SK-MEL-5 (cell line): ENCODE measurements at regions not wholly inside any gene's neighbourhood (a gene's known extent, or its start where the extent isn't known, plus 50 kb on each side); places are given as distances from the start of the nearest gene placed in this dataset.

Source experiments
- DNase-seq: peaks from one replicate; pipeline ENCODE4 v3.0.0-alpha.2; 2016; ENCODE audit warnings: low read depth, low spot score
- in situ Hi-C: cut with HindIII; loops from 2 replicates; pipeline ENCODE4 v1.10.0; 2016; ENCODE audit warnings: low sequenced_read_pairs, high pct_unique_total_duplicates, low pct_unique_long_range_greater_than_20kb

- in situ Hi-C loops: no loop called here
- DNase-seq: no peak
Observed at GRCh38 chr2:153761936-153762335, 109.8 kb upstream of the GALNT13 start.

GRCh38 chr2:153766415-153766814, 105.3 kb upstream of the GALNT13 start:
- no peak for DNase-seq
- in situ Hi-C loops: no loop called here

GRCh38 chr2:153770359-153770991, 101.2 kb upstream of the GALNT13 start:
- DNase-seq: peak; percentile 33
- in situ Hi-C loops: no loop called here

- in situ Hi-C loops: no loop called here
- no peak for DNase-seq
Observed at GRCh38 chr2:153780241-153780640, 91.5 kb upstream of the GALNT13 start.

GRCh38 chr2:153786016-153786415, 85.7 kb upstream of the GALNT13 start:
- in situ Hi-C loops: no loop called here
- no peak for DNase-seq

- DNase-seq: no peak
- in situ Hi-C loops: no loop called here
Observed at GRCh38 chr2:153787612-153788011, 84.1 kb upstream of the GALNT13 start.

- in situ Hi-C loops: no loop called here
- no peak for DNase-seq
Observed at GRCh38 chr2:153802671-153803070, 69.1 kb upstream of the GALNT13 start.

- DNase-seq: no peak
- in situ Hi-C loops: no loop called here
Observed at GRCh38 chr2:153808679-153809078, 63.0 kb upstream of the GALNT13 start.

- in situ Hi-C loops: no loop called here
- DNase-seq: no peak
Observed at GRCh38 chr2:153811516-153811915, 60.2 kb upstream of the GALNT13 start.

- no peak for DNase-seq
- in situ Hi-C loops: no loop called here
Observed at GRCh38 chr2:153812632-153813031, 59.1 kb upstream of the GALNT13 start.

GRCh38 chr2:153818242-153818641, 53.5 kb upstream of the GALNT13 start:
- in situ Hi-C loops: no loop called here
- DNase-seq: no peak

GRCh38 chr2:153819074-153819473, 52.6 kb upstream of the GALNT13 start:
- in situ Hi-C loops: no loop called here
- no peak for DNase-seq

- peak; percentile 9 for DNase-seq
- in situ Hi-C loops: no loop called here
Observed at GRCh38 chr2:153819501-153819900, 52.2 kb upstream of the GALNT13 start.
